K562 (cell line): ENCODE measurements at regions not wholly inside any gene's neighbourhood (a gene's known extent, or its start where the extent isn't known, plus 50 kb on each side); places are given as distances from the start of the nearest gene placed in this dataset.

ENCODE experiments used
- CHD2 ChIP-seq: IDR thresholded peaks from 2 replicates; pipeline ENCODE4 v1.6.1; 2011; ENCODE audit warnings: low read depth, low read length
- CHD4 ChIP-seq: fragments of 200-600 bp; sonication (generic); IDR thresholded peaks from 3 replicates; pipeline ENCODE4 v1.6.1; 2012; ENCODE audit warnings: low read depth, mild to moderate bottlenecking, mixed read lengths, low read length, inconsistent platforms; ENCODE audit not compliant: insufficient read depth, insufficient replicate concordance, poor library complexity, severe bottlenecking
- HBP1 ChIP-seq: fragments of 450-650 bp; formaldehyde crosslinking; IDR thresholded peaks from 2 replicates; pipeline ENCODE4 v1.4.0; 2022; ENCODE audit warnings: missing genetic modification characterization
- HDGF ChIP-seq: fragments of 450-650 bp; IDR thresholded peaks from 2 replicates; pipeline ENCODE4 v1.6.1; 2016
- SRF ChIP-seq, 2 experiments: fragments of 250-450, 450-650 bp in 1 of 2; sonication (Bioruptor Pico) in 1 of 2; sonication (generic) in 1 of 2; formaldehyde crosslinking; IDR thresholded peaks; 2 replicates each; pipeline versions ENCODE4 v1.5.0 to v1.5.1; 2020 to 2022; ENCODE audit warnings: mild to moderate bottlenecking in 1 of 2, missing genetic modification reagents in 1 of 2
- TCF7L2 ChIP-seq: fragments of 150-350 bp; IDR thresholded peaks from 2 replicates; pipeline ENCODE4 v1.6.1; 2016; ENCODE audit warnings: low read depth, mild to moderate bottlenecking, low read length, moderate library complexity
- UBTF ChIP-seq, 2 experiments: IDR thresholded peaks; 2 replicates each; pipeline ENCODE4 v1.6.1; 2012; ENCODE audit warnings: improper control_type of control experiment in 2 of 2, low read depth in 2 of 2, low read length in 2 of 2, borderline replicate concordance in 1 of 2
- ZNF311 ChIP-seq: fragments of 250-450 bp; sonication (Bioruptor Pico); IDR thresholded peaks from 2 replicates; pipeline ENCODE4 v1.4.0; 2020; ENCODE audit warnings: mild to moderate bottlenecking, moderate library complexity
- ZNF445 ChIP-seq: fragments of 250-450 bp; sonication (Bioruptor Pico); IDR thresholded peaks from 2 replicates; pipeline ENCODE4 v1.4.0; 2020; ENCODE audit warnings: low read depth, mild to moderate bottlenecking, moderate library complexity

- no peak for TF ChIP-seq ZNF311 (CRISPR knock-in tag)
- TF ChIP-seq UBTF (IDR thresholded peaks at IDR 0.05; ENCODE audit: borderline replicate concordance in 1 of 2, low read depth in 2 of 2, low read length in 2 of 2): no peak
- TF ChIP-seq CHD2: no peak
- TF ChIP-seq ZNF445 (CRISPR knock-in tag): no peak
- TF ChIP-seq CHD4: no peak
- TF ChIP-seq SRF (CRISPR knock-in tag; IDR thresholded peaks at IDR 0.05): no peak
- no peak for TF ChIP-seq HDGF
- no peak for TF ChIP-seq TCF7L2
- TF ChIP-seq HBP1 (CRISPR knock-in tag): no peak
Measured at GRCh38 chr14:86305058-86305457, 775.1 kb downstream of the FLRT2 start.
